ENCODE measurements at regions not wholly inside any gene's neighbourhood (a gene's known extent, or its start where the extent isn't known, plus 50 kb on each side); places are given as distances from the start of the nearest gene placed in this dataset.
A peak's percentile ranks its signal among the peaks of the same experiment; 100 is the strongest.

DNA sequence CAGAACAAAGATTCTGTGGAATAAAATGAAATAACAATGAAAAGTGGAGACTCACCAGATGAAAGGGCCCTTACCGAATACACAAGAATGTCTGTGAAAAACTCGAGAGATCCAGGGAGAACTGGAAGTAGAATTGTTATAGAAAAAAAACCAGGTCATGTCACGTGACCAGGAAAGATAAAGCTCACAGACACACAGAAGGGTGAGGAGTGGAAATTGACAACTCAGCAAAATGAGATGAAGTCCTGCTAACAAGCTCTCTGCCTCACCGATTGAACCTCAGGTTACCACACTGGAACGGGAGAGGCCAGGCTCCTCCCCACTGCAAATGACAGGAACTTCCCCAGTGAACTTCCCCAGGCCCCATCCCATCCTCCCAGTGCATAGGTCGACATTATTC, 1618.0 kb upstream of the PCDH10 start:
- TF ChIP-seq, protein P1, sequence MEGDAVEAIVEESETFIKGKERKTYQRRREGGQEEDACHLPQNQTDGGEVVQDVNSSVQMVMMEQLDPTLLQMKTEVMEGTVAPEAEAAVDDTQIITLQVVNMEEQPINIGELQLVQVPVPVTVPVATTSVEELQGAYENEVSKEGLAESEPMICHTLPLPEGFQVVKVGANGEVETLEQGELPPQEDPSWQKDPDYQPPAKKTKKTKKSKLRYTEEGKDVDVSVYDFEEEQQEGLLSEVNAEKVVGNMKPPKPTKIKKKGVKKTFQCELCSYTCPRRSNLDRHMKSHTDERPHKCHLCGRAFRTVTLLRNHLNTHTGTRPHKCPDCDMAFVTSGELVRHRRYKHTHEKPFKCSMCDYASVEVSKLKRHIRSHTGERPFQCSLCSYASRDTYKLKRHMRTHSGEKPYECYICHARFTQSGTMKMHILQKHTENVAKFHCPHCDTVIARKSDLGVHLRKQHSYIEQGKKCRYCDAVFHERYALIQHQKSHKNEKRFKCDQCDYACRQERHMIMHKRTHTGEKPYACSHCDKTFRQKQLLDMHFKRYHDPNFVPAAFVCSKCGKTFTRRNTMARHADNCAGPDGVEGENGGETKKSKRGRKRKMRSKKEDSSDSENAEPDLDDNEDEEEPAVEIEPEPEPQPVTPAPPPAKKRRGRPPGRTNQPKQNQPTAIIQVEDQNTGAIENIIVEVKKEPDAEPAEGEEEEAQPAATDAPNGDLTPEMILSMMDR (conservative IDR thresholded peaks at IDR 0.05; ENCODE audit: low read depth, low read length) = no peak
- TF ChIP-seq BHLHE40 (IDR thresholded peaks at IDR 0.05; ENCODE audit: low read depth, low read length) = no peak
- TF ChIP-seq POLR2A (IDR thresholded peaks at IDR 0.05; ENCODE audit: low read depth, low read length) = no peak
- no peak for TF ChIP-seq RAD21 (IDR thresholded peaks at IDR 0.05; ENCODE audit: low read length)
- no peak for TF ChIP-seq MXI1 (IDR thresholded peaks at IDR 0.05; ENCODE audit: borderline replicate concordance, low read depth, low read length)
- no peak for TF ChIP-seq FOS (IDR thresholded peaks at IDR 0.05; ENCODE audit: low read depth, low read length)
- TF ChIP-seq RFX5 (IDR thresholded peaks at IDR 0.05; ENCODE audit: low read depth, low read length) = no peak
- TF ChIP-seq RCOR1 (IDR thresholded peaks at IDR 0.05; ENCODE audit: insufficient replicate concordance, low read length) = no peak
- peak; percentile 78 for TF ChIP-seq MAFK (IDR thresholded peaks at IDR 0.05; ENCODE audit: low read depth, low read length)
- TF ChIP-seq CEBPB (IDR thresholded peaks at IDR 0.05; ENCODE audit: low read depth, low read length) = no peak
- no peak for TF ChIP-seq NFE2L2 (IDR thresholded peaks at IDR 0.05; ENCODE audit: low read depth, low read length)
- TF ChIP-seq SMC3 (IDR thresholded peaks at IDR 0.05; ENCODE audit: low read depth, low read length) = no peak
- TF ChIP-seq CHD1 (IDR thresholded peaks at IDR 0.05; ENCODE audit: low read depth, low read length) = no peak

All from IMR-90 (cell line).